SIG-M5 (cell line): ENCODE measurements at regions not wholly inside any gene's neighbourhood (a gene's known extent, or its start where the extent isn't known, plus 50 kb on each side); places are given as distances from the start of the nearest gene placed in this dataset.
"Not testable (repeated sequence)": the region's sequence is repeated elsewhere in the genome, so short reads cannot be mapped to it uniquely, and the experiment has no call there.

Experiments used
- DNase-seq: peaks from one replicate; lab custom pipeline; 2025; lab: John Stamatoyannopoulos, UW

GRCh38 chr14:53742233-53742620 lies 214.4 kb downstream of the BMP4 start:
- DNase-seq = no peak

DNA sequence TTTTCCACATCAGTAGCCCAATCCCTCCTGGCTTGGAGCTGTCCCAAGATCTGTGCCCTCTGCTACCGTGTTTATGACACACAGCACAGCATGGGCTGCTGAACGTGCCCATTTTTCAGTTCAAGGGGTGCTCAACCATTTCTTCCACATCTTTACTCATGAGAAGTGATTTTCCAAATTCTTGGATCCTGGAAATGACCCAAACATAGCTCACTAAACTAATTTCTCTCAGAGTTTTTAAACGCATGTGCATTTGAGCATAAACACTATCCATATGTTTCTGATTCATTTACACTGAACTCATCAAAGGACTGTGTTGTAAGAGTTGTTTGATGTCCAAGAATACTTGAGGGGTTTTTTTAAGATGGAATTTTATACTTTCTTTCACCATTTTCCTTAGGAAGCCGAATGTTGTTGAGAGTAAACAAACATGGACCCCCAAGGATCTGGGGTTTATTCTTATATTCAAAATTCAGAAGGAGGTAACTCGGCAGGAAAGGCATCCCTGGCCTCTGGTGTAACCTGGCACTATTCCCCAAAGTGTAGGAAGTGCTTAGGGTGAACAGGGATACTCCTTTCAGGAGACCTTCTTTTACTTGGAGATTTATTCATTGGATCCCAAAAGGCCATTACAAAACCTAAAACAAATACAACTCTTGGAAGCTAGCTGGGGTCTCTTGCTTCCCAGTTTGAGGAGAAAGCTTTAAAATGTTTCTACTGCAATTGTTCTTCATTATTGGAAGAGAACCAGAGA lies 215.0 kb downstream of the BMP4 start:
- no peak for DNase-seq

DNA sequence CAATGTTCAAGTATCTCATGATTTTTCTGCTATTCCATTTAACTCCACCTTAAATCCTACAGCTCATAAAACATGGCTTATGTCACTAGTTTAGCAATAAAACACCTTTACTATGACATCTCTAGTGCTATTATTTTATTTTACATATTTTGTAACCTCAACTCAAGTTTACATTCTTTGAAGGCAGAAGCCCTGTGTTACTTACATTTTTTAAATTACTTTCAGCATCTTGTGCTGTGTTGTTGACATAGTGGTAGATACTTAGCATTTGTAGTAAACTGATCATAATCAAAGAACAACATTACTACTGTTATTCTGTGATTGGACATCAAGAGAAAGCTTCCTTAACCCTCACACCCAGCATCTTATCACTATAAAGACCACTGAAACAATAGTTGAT lies 216.1 kb downstream of the BMP4 start:
- DNase-seq = no peak

DNA sequence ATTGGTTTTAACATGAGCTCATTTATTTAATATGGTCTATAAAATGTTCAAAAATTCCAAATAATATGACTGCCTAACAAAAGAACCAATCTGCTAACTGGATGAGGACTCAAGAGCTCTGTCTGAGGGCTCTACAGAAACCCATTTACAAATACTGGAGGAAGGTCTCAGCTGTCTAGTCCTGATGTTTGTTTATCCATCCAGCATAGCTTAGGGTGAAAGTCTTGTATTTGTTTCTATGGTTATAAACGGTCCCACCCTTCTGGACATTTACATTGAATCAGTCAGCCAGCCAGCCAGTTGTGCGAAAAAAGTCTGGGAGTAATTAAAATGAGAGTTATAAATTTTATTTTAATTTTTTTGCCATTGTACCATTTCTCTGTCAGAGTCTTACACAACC lies 220.7 kb downstream of the BMP4 start:
- no peak for DNase-seq

- no peak for DNase-seq
Observed at GRCh38 chr14:53723221-53723620, 233.4 kb downstream of the BMP4 start.

DNA sequence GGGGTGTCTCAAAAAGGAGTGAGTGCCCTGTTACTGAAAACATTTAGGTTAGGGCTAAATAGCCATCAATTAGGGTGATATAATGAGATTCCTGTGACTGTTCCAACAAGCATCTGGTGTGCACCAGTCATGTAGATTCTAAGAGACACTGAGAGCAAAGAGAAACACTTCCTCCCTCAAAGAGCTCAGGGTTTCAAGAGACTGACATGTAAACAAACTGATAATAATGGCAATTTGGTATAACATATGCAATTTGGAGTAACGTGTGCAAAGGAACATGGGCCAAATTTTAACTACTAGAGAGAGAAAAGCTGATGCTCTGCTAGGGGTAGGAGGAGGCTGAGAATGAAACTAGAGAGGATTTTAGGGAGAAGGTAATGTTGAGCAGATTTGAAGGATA lies 237.1 kb downstream of the BMP4 start:
- DNase-seq = no peak

- DNase-seq = no peak
Observed at GRCh38 chr14:53716578-53716977, 240.0 kb downstream of the BMP4 start.

DNA sequence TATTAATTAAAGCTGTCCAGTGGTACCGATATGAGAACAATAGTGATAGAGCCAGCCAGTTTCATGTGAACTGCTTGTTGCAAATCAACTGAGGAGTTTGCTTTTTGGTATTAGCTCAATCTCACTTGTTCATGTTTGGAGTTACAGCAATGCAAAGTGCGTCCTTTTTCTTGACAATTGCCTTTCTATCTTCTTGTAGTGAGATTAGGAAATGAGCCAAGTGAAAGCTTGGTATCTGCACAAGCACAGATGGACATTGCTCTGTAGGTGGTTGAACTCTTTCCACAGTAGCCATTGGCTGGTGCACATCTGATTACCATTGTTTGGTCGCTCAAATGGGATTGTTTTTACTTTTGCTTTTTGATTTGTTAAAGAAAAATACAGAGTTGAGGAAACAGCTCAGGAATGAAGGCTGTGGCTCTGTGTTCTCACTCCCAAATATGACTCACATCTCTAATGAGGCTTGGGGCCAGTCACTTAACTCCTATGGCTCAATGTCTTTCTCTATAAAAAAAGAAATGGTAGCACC lies 241.4 kb downstream of the BMP4 start:
- DNase-seq = no peak

DNA sequence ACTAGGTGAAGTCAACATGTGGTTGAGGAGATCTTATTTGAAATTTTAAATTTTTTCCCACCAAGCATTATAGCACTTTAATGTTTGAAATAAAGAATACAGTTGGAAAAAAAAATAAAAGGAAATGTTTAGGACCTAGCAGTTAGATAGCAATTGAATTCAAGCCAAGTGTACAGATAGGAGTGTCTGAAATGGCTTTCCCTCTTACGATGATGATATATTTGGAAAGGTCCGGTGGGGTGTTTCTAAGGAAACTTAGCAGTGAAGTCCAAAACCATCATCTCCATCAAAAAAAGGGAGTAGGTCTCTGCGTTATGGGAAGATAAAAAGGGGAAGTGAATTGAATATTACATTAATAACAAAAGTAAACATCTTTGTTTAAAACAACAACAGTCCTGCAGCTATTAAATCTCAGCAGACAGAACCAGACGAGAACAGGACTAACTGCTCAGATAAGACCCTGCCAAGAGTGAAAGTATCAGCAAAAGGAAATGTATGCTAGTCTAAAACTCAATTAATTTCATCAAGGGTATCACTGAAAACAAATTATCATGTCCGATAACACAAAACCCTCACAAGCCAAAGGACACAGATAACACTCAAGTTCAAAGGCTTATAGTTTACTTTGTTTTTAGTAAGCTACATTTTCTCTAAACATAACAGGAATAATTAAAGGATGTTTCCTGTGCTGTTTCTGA lies 242.0 kb downstream of the BMP4 start:
- no peak for DNase-seq

- DNase-seq = not testable (repeated sequence)
Observed at GRCh38 chr14:53712901-53713300, 243.7 kb downstream of the BMP4 start.

- DNase-seq = no peak
Observed at GRCh38 chr14:53711205-53711604, 245.4 kb downstream of the BMP4 start.

- DNase-seq = no peak
Observed at GRCh38 chr14:53710615-53711014, 246.0 kb downstream of the BMP4 start.

DNA sequence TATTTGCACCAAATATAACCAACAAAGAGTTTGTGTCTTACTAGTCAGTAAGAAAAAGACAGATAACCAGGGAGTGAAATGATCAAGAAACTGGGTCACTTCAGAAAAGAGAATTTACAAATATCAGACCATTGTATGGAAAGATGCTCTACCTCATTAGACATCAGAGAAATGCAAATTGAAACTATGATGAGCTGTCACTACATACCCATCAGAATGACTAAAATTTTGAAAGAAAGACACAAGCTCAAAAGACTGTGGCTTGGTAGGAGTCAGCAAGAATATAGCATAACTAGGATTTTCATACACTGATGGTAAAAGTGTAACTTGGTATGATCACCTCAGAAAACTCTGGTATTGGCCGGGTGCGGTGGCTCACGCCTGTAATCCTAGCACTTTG lies 247.2 kb downstream of the BMP4 start:
- DNase-seq = no peak

DNA sequence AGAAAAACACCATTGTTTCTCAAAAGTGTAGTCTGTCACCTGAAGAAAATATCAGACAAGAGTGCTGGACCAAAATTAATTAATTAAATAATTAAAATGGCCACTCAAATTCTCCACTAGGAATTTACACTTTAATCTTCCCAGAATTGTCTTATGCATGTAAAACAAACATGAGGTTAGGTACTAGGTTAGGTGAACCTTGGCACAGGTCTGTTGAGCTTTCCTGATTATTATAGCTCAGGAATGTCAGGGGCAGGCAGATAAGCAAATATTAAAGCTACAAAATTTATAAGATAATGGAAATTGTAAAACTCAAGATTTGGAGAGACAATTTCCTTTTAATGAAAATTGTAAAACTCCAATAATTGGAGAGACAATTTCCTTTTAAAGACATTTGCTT lies 253.2 kb downstream of the BMP4 start:
- DNase-seq = no peak

- DNase-seq = no peak
Observed at GRCh38 chr14:53701108-53701875, 255.3 kb downstream of the BMP4 start.

GRCh38 chr14:53696217-53696965 lies 260.2 kb downstream of the BMP4 start:
- no peak for DNase-seq

GRCh38 chr14:53695692-53696214 lies 260.9 kb downstream of the BMP4 start:
- DNase-seq = no peak

DNA sequence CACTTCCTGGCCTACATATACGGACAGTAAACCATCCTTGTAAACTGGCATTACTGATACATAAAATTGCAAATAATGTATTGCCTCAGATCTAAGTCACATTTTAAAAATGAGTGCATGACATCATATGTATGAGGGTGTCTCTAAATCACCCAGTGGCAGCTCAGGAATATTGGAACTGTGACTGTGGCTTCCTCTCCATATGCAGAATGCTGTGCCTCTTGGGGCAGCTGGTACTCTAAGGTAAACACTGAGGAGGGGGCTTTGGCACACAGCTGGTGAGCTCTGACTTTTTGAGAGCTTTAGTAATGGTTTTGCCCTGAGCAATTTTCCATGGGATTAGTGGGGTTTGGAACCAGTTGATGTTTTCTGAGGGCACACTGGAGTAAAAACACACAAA lies 263.7 kb downstream of the BMP4 start:
- DNase-seq = no peak

GRCh38 chr14:53692451-53692850 lies 264.2 kb downstream of the BMP4 start:
- no peak for DNase-seq

- no peak for DNase-seq
Observed at GRCh38 chr14:53683229-53683628, 273.4 kb downstream of the BMP4 start.

DNA sequence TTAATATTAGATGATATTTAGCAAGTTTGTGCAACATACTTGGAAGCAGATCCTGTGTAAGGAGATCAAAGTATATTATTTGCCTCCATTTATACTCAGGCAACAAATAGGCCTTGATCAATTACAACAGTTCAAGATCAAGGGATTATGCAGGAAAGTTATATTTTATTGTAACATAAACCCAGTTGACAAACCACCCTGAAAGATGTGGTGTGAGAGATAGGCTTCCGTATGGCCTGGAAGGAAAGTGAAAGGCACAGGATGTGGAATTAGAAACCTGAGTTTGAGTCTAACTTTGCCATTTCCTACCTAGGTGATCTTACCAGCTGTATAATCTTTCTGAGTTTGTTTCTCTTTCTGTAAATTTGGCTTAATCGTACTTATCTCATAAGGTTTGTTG lies 284.1 kb downstream of the BMP4 start:
- DNase-seq = no peak

DNA sequence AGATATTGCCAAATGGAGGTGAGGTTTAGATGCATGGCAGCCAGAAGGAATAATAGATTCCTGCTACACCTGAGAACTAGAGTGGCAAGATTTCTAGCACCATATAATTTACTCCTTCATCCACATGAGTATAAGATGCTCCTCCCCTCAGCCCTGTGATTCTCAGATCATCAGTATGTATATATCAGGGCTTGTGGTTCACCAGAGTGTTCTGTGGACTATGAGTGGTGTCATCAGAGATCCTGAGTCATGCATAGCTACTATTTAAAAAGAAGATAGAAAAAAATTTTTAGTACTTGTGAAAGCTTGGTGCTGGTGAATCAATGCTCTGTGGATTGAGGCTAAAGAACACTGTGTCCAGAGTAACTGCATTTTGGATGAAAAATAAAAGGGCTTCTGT lies 285.9 kb downstream of the BMP4 start:
- DNase-seq = no peak
